LNCAP (cell line): ENCODE measurements at regions not wholly inside any gene's neighbourhood (a gene's known extent, or its start where the extent isn't known, plus 50 kb on each side); places are given as distances from the start of the nearest gene placed in this dataset.

ENCODE experiments used
- TF ChIP-seq, protein P1 (sequence below): fragments of 450-650 bp; IDR thresholded peaks from 2 replicates; pipeline ENCODE4 v1.5.1; 2017; ENCODE audit warnings: mild to moderate bottlenecking

DNA sequence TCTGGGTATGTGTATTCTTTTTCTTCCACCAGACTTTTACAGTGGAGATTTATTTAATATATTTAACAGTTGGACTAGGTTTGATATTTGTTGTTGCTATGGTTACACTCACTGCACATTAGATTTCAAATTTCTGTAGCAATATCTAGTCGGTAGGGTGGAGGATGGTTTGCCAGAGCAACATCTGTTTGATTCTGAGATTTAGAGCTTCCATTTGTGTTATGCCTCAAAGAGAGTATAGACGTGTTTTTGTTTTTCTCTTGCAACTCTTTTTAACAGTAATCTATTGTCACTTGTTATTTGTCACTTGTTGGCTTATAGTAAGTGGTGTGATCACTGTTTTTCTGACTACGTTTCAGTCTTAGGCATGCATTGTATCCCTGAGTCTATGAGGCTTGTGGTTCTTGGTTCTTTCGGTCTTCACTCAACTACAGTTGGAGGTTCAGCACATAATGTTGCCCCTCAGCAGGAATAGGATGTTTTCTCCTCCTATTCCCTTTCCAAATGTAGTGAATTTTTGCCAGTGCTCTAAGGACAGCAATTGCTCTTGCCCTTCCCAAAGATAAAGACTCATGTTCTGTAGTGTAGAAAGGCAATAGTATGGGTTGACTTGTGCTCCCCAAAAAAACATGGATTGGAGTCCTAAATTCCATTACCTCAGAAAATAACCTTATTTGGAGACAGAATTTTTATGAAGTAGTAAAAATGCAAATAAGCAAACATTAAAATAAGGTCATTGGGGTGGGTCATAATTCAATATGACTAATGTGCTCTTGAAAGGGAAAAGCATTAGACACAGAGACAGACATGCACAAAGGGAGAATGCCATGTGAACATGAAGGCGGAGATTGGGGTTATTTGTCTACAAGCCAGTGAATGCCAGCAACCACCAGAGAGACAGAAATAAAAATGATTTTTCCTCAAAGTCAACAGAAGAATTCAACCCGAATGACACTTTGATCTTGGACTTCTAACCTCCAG is 692.1 kb downstream of the DIPK2A start:
- TF ChIP-seq, protein P1, sequence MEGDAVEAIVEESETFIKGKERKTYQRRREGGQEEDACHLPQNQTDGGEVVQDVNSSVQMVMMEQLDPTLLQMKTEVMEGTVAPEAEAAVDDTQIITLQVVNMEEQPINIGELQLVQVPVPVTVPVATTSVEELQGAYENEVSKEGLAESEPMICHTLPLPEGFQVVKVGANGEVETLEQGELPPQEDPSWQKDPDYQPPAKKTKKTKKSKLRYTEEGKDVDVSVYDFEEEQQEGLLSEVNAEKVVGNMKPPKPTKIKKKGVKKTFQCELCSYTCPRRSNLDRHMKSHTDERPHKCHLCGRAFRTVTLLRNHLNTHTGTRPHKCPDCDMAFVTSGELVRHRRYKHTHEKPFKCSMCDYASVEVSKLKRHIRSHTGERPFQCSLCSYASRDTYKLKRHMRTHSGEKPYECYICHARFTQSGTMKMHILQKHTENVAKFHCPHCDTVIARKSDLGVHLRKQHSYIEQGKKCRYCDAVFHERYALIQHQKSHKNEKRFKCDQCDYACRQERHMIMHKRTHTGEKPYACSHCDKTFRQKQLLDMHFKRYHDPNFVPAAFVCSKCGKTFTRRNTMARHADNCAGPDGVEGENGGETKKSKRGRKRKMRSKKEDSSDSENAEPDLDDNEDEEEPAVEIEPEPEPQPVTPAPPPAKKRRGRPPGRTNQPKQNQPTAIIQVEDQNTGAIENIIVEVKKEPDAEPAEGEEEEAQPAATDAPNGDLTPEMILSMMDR, result no peak

DNA sequence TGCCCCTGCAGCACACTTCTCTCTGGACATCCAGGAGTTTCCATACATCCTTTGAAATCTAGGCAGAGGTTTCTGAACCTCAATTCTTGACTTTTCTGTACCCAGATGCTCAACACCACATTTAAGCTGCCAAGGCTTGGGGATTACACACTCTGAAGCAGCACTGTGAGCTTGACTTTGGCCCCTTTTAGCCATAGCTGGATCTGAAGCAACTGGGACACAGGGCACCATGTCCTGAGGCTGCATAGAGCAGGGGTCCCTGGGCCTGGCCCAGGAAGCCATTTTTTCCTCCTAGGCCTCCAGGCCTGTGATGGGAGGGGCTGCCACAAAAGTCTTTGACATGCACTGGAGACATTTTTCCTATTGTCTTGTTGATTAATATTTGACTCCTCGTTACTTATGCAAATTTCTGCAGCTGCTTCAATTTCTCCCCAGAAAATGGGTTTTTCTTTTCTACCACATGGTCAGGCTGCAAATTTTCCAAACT is 694.0 kb downstream of the DIPK2A start:
- TF ChIP-seq, protein P1, result no peak

DNA sequence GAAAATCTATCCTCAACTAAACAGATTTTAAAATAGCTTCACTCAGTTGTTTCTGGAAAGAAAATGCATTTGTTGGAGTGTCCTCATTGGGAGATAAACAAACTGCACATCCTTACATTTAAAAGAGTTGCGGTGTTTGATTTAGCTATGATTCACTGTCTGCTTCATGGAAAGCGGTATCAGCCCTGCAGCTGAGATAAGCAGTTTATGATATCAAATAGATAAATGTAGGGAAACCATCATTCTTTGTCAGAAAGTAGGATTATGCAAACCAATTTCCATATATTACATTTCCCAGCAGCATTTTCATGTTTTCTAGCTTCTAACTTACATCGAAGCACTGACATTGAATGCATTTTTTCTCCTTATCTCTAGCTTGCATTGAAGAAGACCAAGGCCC is 698.9 kb downstream of the DIPK2A start:
- TF ChIP-seq, protein P1, result no peak

DNA sequence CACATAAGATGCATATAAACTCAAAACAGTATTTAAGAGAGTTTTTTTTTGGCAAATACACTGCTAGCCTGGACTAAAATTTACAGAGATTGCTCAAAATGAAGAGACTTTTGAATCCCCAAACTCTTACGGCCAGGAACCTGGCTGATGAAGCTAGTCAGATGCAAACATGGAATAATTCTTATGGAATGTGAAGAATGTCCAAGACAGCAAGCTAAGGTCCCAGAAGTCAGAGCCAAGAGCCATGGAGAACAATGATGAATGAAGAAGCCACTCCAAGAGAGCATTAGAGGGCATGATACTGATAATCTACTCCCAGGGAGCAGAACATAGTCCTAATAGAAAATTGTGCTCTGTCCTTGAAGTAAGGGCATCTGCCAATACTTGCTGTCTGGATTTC is 705.5 kb downstream of the DIPK2A start:
- TF ChIP-seq, protein P1, result no peak

DNA sequence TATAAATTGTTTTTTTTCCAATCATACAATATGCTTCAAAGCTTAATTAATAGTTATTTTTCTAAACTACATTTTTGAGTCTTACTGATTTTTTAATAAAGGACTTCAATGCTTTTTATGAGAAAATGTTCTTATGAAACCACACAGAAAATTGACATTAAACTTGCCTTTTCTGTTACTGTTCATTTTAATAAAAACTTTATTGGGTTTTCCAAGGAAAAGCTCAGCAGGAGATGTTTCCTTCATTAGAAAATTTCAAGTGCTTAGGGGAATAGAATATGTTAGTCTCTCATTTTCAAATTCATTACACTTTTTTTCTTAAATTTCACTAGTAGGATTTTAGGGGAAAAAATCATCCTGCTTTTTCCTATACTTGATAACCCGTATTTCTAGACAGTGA is 711.4 kb downstream of the DIPK2A start:
- TF ChIP-seq, protein P1, result no peak

DNA sequence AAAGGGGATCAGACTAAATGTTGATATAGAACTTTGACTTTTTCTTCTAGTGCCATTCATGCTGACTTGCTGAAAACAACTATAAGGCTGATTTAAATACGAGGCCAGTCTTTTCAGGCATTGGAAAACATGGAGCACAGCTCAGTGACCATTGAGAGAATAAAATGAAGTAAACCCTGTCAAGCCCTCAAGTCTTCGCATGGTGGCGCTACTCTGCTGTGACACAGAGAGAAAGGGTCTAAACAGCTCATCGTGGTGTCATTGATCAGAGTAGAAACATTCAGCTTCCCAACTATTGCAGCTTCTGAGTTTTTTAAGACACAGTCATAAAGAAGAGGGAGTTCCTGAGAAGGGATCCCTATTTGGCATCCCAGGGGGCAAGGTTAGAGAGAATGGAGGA is 716.2 kb downstream of the DIPK2A start:
- TF ChIP-seq, protein P1, result peak; percentile 36

DNA sequence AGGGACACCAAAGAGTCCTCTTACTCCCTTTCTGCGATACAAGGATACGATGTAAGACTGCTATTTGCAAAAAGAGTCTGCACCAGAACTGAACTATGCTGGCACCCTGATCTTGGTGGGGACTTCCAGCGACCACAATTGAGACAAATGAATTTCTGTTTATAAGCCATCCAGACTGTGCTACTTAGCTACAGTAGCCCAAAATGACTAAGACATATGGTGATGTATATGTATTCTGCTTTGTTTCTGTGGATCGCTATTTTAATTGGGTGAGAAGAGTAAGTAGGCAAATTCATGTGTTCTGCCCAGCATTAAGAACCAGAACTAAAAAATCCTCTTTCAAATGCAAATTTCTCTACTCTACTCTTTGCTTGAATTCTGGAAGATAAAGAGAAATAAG is 720.9 kb downstream of the DIPK2A start:
- TF ChIP-seq, protein P1, result no peak
